Mesendoderm (in vitro differentiated cells): ENCODE measurements at regions not wholly inside any gene's neighbourhood (a gene's known extent, or its start where the extent isn't known, plus 50 kb on each side); places are given as distances from the start of the nearest gene placed in this dataset.

Experiments
- DNase-seq: peaks from one replicate; pipeline ENCODE4 v3.0.0; 2013
- H2AK5ac ChIP-seq: 2 replicates; pipeline ENCODE4 v1.6.1; 2013; ENCODE audit warnings: low read length, inconsistent platforms
- H2BK120ac ChIP-seq: 2 replicates; pipeline ENCODE4 v1.6.1; 2013; ENCODE audit warnings: low read depth, mild to moderate bottlenecking, low read length, moderate library complexity, mixed read lengths
- H2BK15ac ChIP-seq: replicated peaks from 2 replicates; pipeline ENCODE4 v1.6.1; 2013; ENCODE audit warnings: low read depth, mild to moderate bottlenecking, moderate library complexity
- H2BK5ac ChIP-seq: 2 replicates; pipeline ENCODE4 v1.6.1; 2013; ENCODE audit warnings: low read length, inconsistent platforms
- H3K18ac ChIP-seq: 2 replicates; pipeline ENCODE4 v1.6.1; 2013; ENCODE audit warnings: mild to moderate bottlenecking, low read length, mixed read lengths
- H3K23ac ChIP-seq: one replicate; pipeline ENCODE4 v1.6.1; 2013; ENCODE audit warnings: low read length
- H3K27ac ChIP-seq: 2 replicates; pipeline ENCODE4 v1.5.1; 2013; ENCODE audit warnings: low read depth, mild to moderate bottlenecking, inconsistent platforms, low read length, moderate library complexity
- H3K27me3 ChIP-seq: 2 replicates; pipeline ENCODE4 v1.6.1; 2013; ENCODE audit warnings: low read length, control low read depth, mild to moderate bottlenecking, inconsistent platforms; ENCODE audit not compliant: insufficient read depth, poor library complexity
- H3K36me3 ChIP-seq: 2 replicates; pipeline ENCODE4 v1.6.1; 2013; ENCODE audit warnings: low read length, inconsistent platforms; ENCODE audit not compliant: control insufficient read depth, insufficient read depth
- H3K4ac ChIP-seq: one replicate; pipeline ENCODE4 v1.6.1; 2013; ENCODE audit warnings: low read depth, mild to moderate bottlenecking, low read length, moderate library complexity
- H3K4me1 ChIP-seq: 2 replicates; pipeline ENCODE4 v1.6.1; 2013; ENCODE audit warnings: low read depth, low read length, inconsistent platforms; ENCODE audit not compliant: control insufficient read depth
- H3K4me2 ChIP-seq: 2 replicates; pipeline ENCODE4 v1.6.1; 2013; ENCODE audit warnings: low read length
- H3K4me3 ChIP-seq: 2 replicates; pipeline ENCODE4 v1.5.1; 2013; ENCODE audit warnings: mild to moderate bottlenecking, low read length
- H3K56ac ChIP-seq: one replicate; pipeline ENCODE4 v1.6.1; 2013; ENCODE audit warnings: low read length
- H3K79me1 ChIP-seq: 2 replicates; pipeline ENCODE4 v1.6.1; 2013; ENCODE audit warnings: low read length, inconsistent platforms
- H3K79me2 ChIP-seq: 2 replicates; pipeline ENCODE4 v1.6.1; 2013; ENCODE audit warnings: mild to moderate bottlenecking, low read length; ENCODE audit not compliant: control insufficient read depth, insufficient read depth
- H3K9ac ChIP-seq: 2 replicates; pipeline ENCODE4 v1.6.1; 2013; ENCODE audit warnings: low read length, inconsistent platforms
- H4K5ac ChIP-seq: one replicate; pipeline ENCODE4 v1.6.1; 2013; ENCODE audit warnings: low read length
- H4K8ac ChIP-seq: one replicate; pipeline ENCODE4 v1.6.1; 2013; ENCODE audit warnings: low read depth, mild to moderate bottlenecking, control low read depth, low read length, moderate library complexity
- whole genome bisulfite sequencing: extraction: QIAGEN DNeasy Blood & Tissue Kit; methylation state at CpG from one replicate; pipeline ENCODE4 v1.1.7; 2013; ENCODE audit warnings: low lambda C conversion rate, missing lambda C conversion rate; ENCODE audit not compliant: insufficient coverage; ENCODE audit errors: extremely low coverage; 5-methylcytosine and 5-hydroxymethylcytosine counted together

- no CpG with 5 or more reads among the region's 14 CpGs for WGBS
- H2BK120ac ChIP-seq: no peak overlapping the region
- no peak overlapping the region for H2BK15ac ChIP-seq
Measured at GRCh38 chr12:125493704-125494308, 428.6 kb downstream of the AACS start.

GRCh38 chr12:125503128-125503527 is 437.9 kb downstream of the AACS start:
- no peak overlapping the region for H3K4me3 ChIP-seq
- H3K79me1 ChIP-seq: no peaks in the 10 kb centered on the region
- H3K4me1 ChIP-seq: no peaks in the 10 kb centered on the region
- H2AK5ac ChIP-seq: no peak overlapping the region
- no peak overlapping the region for H4K8ac ChIP-seq
- no peaks in the 10 kb centered on the region for H3K36me3 ChIP-seq
- H3K9ac ChIP-seq: no peak overlapping the region
- no peak overlapping the region for H2BK120ac ChIP-seq
- no CpG with 5 or more reads among the region's 6 CpGs for WGBS
- no peak overlapping the region for H2BK15ac ChIP-seq
- no peaks in the 10 kb centered on the region for H3K27me3 ChIP-seq
- H3K4me2 ChIP-seq: no peak overlapping the region
- H3K56ac ChIP-seq: no peak overlapping the region
- no peaks in the 10 kb centered on the region for H3K79me2 ChIP-seq
- no peak for DNase-seq
- H3K23ac ChIP-seq: no peak overlapping the region
- no peak overlapping the region for H2BK5ac ChIP-seq
- no peak overlapping the region for H4K5ac ChIP-seq
- H3K18ac ChIP-seq: no peak overlapping the region
- H3K4ac ChIP-seq: no peak overlapping the region
- H3K27ac ChIP-seq: no peak overlapping the region

More at GRCh38 chr12:125493704-125494308, 428.6 kb downstream of the AACS start:
- Histone ChIP-seq H3K27me3 (no peaks in the 10 kb centered on the region), H3K9ac (no peak overlapping the region), H3K23ac (no peak overlapping the region), H3K79me1 (no peaks in the 10 kb centered on the region), H3K4me2 (no peak overlapping the region), H3K4me3 (no peak overlapping the region), H4K5ac (no peak overlapping the region), H3K79me2 (no peaks in the 10 kb centered on the region), H3K18ac (no peak overlapping the region), H3K27ac (no peak overlapping the region), H2BK5ac (no peak overlapping the region), H3K56ac (no peak overlapping the region), H2AK5ac (no peak overlapping the region), H3K4ac (no peak overlapping the region), H3K36me3 (no peaks in the 10 kb centered on the region), H4K8ac (no peak overlapping the region), H3K4me1 (no peaks in the 10 kb centered on the region)
- DNase-seq: no peak

- H4K8ac ChIP-seq: no peak overlapping the region
- no peak overlapping the region for H3K9ac ChIP-seq
- H2BK120ac ChIP-seq: no peak overlapping the region
- H4K5ac ChIP-seq: no peak overlapping the region
- no peak overlapping the region for H2BK5ac ChIP-seq
- no peak overlapping the region for H3K4me2 ChIP-seq
- H3K27me3 ChIP-seq: no peaks in the 10 kb centered on the region
- no peak for DNase-seq
- no peaks in the 10 kb centered on the region for H3K4me1 ChIP-seq
- no peaks in the 10 kb centered on the region for H3K79me1 ChIP-seq
- H3K4me3 ChIP-seq: no peak overlapping the region
- no peak overlapping the region for H3K56ac ChIP-seq
- H3K23ac ChIP-seq: no peak overlapping the region
- no CpG with 5 or more reads among the region's 6 CpGs for WGBS
- no peaks in the 10 kb centered on the region for H3K79me2 ChIP-seq
- H3K27ac ChIP-seq: no peak overlapping the region
- H3K36me3 ChIP-seq: no peaks in the 10 kb centered on the region
- no peak overlapping the region for H2AK5ac ChIP-seq
- no peak overlapping the region for H3K4ac ChIP-seq
- H3K18ac ChIP-seq: no peak overlapping the region
- no peak overlapping the region for H2BK15ac ChIP-seq
Measured at GRCh38 chr12:125509195-125509594, 444.0 kb downstream of the AACS start.

DNA sequence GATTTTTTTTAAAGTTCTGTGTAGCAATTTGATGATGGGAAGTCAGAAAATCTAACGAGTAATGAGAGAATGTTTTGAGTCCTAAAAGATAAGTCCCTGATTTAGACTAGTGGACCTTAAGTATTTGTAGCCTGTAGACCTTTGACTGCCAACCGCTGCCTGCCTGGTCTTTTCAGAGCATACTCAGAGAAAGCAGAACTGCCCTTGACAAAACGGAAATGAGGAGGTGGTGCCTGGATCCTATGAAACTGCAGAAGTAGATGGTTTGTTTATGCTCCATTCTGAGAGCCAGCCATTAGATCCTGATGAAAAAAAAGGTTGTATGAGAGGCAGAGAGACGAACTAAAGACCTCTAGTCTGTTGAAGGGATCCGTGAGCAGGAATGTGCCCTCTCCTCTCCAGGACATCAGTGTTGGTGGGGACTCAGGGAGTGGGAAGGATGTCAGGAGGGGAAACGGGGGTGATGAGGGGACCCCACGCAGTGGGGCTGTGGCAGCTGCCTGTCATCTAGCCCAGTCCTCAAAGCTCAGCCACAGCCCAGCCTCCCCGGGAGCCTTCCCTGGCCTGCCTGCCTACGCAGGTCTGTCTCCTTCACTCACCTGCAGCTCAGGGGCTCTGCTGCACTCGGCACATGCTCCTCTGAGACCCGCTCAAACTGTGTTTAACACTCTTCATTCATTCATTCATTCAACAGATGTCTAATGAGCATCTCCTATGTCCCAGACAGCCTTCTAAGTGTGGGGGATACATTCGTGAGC is 447.5 kb downstream of the AACS start:
- Histone ChIP-seq H3K27ac (no peak overlapping the region), H4K5ac (no peak overlapping the region), H3K79me2 (no peaks in the 10 kb centered on the region), H3K79me1 (no peaks in the 10 kb centered on the region), H4K8ac (no peak overlapping the region), H2BK15ac (no peak overlapping the region), H2BK120ac (no peak overlapping the region), H3K36me3 (no peaks in the 10 kb centered on the region), H3K4me3 (no peak overlapping the region), H3K4me2 (no peak overlapping the region), H3K18ac (no peak overlapping the region), H3K23ac (no peak overlapping the region), H3K9ac (no peak overlapping the region), H3K4ac (no peak overlapping the region), H3K4me1 (no peaks in the 10 kb centered on the region), H3K27me3 (no peaks in the 10 kb centered on the region), H2AK5ac (no peak overlapping the region), H3K56ac (no peak overlapping the region), H2BK5ac (no peak overlapping the region)
- WGBS: no CpG with 5 or more reads among the region's 12 CpGs
- DNase-seq: no peak

- no peak overlapping the region for H3K27ac ChIP-seq
- no peaks in the 10 kb centered on the region for H3K36me3 ChIP-seq
- 100% methylated on average over 4 of the region's 8 CpGs for WGBS
- H3K4me2 ChIP-seq: no peak overlapping the region
- no peak overlapping the region for H3K9ac ChIP-seq
- H2BK15ac ChIP-seq: no peak overlapping the region
- H3K4ac ChIP-seq: no peak overlapping the region
- no peaks in the 10 kb centered on the region for H3K4me1 ChIP-seq
- no peaks in the 10 kb centered on the region for H3K79me1 ChIP-seq
- H3K18ac ChIP-seq: no peak overlapping the region
- no peak overlapping the region for H3K56ac ChIP-seq
- H4K5ac ChIP-seq: no peak overlapping the region
- no peak overlapping the region for H4K8ac ChIP-seq
- no peak for DNase-seq
- no peak overlapping the region for H2BK5ac ChIP-seq
- no peak overlapping the region for H3K23ac ChIP-seq
- H3K79me2 ChIP-seq: no peaks in the 10 kb centered on the region
- no peak overlapping the region for H2AK5ac ChIP-seq
- H3K27me3 ChIP-seq: no peaks in the 10 kb centered on the region
- H2BK120ac ChIP-seq: no peak overlapping the region
- no peak overlapping the region for H3K4me3 ChIP-seq
Measured at GRCh38 chr12:125515887-125516286, 450.7 kb downstream of the AACS start.
